ENCODE measurements at regions not wholly inside any gene's neighbourhood (a gene's known extent, or its start where the extent isn't known, plus 50 kb on each side); places are given as distances from the start of the nearest gene placed in this dataset.

- DNase-seq (ENCODE audit: low read depth), result no peak
- TF ChIP-seq CTCF (IDR thresholded peaks at IDR 0.05; ENCODE audit: insufficient read depth, low read length, poor library complexity, severe bottlenecking), result no peak
- Histone ChIP-seq H3K4me3 (ENCODE audit: low read depth, low read length) (no peak overlapping the region), H3K36me3 (ENCODE audit: control insufficient read depth, insufficient read depth, low read length) (no peaks in the 10 kb centered on the region), H3K27me3 (ENCODE audit: control insufficient read depth, insufficient read depth, low read length) (no peaks in the 10 kb centered on the region)
Measured at GRCh38 chr17:72332367-72332766, 211.5 kb downstream of the SOX9 start.

- Histone ChIP-seq H3K4me3 (ENCODE audit: low read depth, low read length) (no peak overlapping the region), H3K27me3 (ENCODE audit: control insufficient read depth, insufficient read depth, low read length) (no peaks in the 10 kb centered on the region), H3K36me3 (ENCODE audit: control insufficient read depth, insufficient read depth, low read length) (no peaks in the 10 kb centered on the region)
- DNase-seq (ENCODE audit: low read depth), result no peak
- no peak for TF ChIP-seq CTCF (IDR thresholded peaks at IDR 0.05; ENCODE audit: insufficient read depth, low read length, poor library complexity, severe bottlenecking)
Measured at GRCh38 chr17:72333570-72333969, 212.8 kb downstream of the SOX9 start.

- DNase-seq (ENCODE audit: low read depth), result no peak
Measured at GRCh38 chr17:72334205-72334604, 213.4 kb downstream of the SOX9 start.

GRCh38 chr17:72336026-72336803, 215.4 kb downstream of the SOX9 start:
- H3K36me3 ChIP-seq (ENCODE audit: control insufficient read depth, insufficient read depth, low read length), result no peaks in the 10 kb centered on the region
- H3K4me3 ChIP-seq (ENCODE audit: low read depth, low read length), result no peak overlapping the region
- no peak for DNase-seq (ENCODE audit: low read depth)
- no peaks in the 10 kb centered on the region for H3K27me3 ChIP-seq (ENCODE audit: control insufficient read depth, insufficient read depth, low read length)
- no peak for TF ChIP-seq CTCF (IDR thresholded peaks at IDR 0.05; ENCODE audit: insufficient read depth, low read length, poor library complexity, severe bottlenecking)

More at GRCh38 chr17:72334205-72334604, 213.4 kb downstream of the SOX9 start:
- Histone ChIP-seq H3K27me3 (ENCODE audit: control insufficient read depth, insufficient read depth, low read length) (no peaks in the 10 kb centered on the region), H3K4me3 (ENCODE audit: low read depth, low read length) (no peak overlapping the region), H3K36me3 (ENCODE audit: control insufficient read depth, insufficient read depth, low read length) (no peaks in the 10 kb centered on the region)
- no peak for TF ChIP-seq CTCF (IDR thresholded peaks at IDR 0.05; ENCODE audit: insufficient read depth, low read length, poor library complexity, severe bottlenecking)

- Histone ChIP-seq H3K27me3 (ENCODE audit: control insufficient read depth, insufficient read depth, low read length) (no peaks in the 10 kb centered on the region), H3K36me3 (ENCODE audit: control insufficient read depth, insufficient read depth, low read length) (no peaks in the 10 kb centered on the region), H3K4me3 (ENCODE audit: low read depth, low read length) (no peak overlapping the region)
- no peak for TF ChIP-seq CTCF (IDR thresholded peaks at IDR 0.05; ENCODE audit: insufficient read depth, low read length, poor library complexity, severe bottlenecking)
- no peak for DNase-seq (ENCODE audit: low read depth)
Measured at GRCh38 chr17:72336804-72337070, 215.9 kb downstream of the SOX9 start.

GRCh38 chr17:72338304-72338703, 217.5 kb downstream of the SOX9 start:
- Histone ChIP-seq H3K27me3 (ENCODE audit: control insufficient read depth, insufficient read depth, low read length) (no peaks in the 10 kb centered on the region), H3K4me3 (ENCODE audit: low read depth, low read length) (no peak overlapping the region), H3K36me3 (ENCODE audit: control insufficient read depth, insufficient read depth, low read length) (no peaks in the 10 kb centered on the region)
- no peak for TF ChIP-seq CTCF (IDR thresholded peaks at IDR 0.05; ENCODE audit: insufficient read depth, low read length, poor library complexity, severe bottlenecking)
- DNase-seq (ENCODE audit: low read depth), result no peak
